Uterus (tissue), 2 donors: ENCODE measurements at regions not wholly inside any gene's neighbourhood (a gene's known extent, or its start where the extent isn't known, plus 50 kb on each side); places are given as distances from the start of the nearest gene placed in this dataset.

ENCODE experiments used
- CTCF ChIP-seq, 4 experiments: fragments of 200-600 bp in 2 of 4; fragments of 450-650 bp in 2 of 4; sonication (generic) in 2 of 4; IDR thresholded peaks; one replicate each; pipeline ENCODE4 v1.5.1; 2016 to 2019; ENCODE audit warnings: antibody characterized with exemption in 4 of 4, mild to moderate bottlenecking in 2 of 4, moderate library complexity in 1 of 4
- POLR2A ChIP-seq, 2 donors: fragments of 450-650 bp; IDR thresholded peaks; one replicate each; pipeline ENCODE4 v1.6.1; 2016; ENCODE audit warnings: antibody characterized with exemption in 2 of 2, mild to moderate bottlenecking in 1 of 2, moderate library complexity in 1 of 2

- TF ChIP-seq CTCF (IDR thresholded peaks at IDR 0.05) (no peak), POLR2A (IDR thresholded peaks at IDR 0.05) (no peak)
Measured at GRCh38 chr1:108072776-108073175, 107.8 kb upstream of the VAV3 start.
